Stimulated activated CD8-positive, alpha-beta memory T cell treated with anti-CD3 and anti-CD28 coated beads, Interleukin-12 subunit alpha, Interleukin-12 subunit beta, amount 100 ng/mL, for 1 hour (primary cell): ENCODE measurements at regions not wholly inside any gene's neighbourhood (a gene's known extent, or its start where the extent isn't known, plus 50 kb on each side); places are given as distances from the start of the nearest gene placed in this dataset.
"Not testable (repeated sequence)": the region's sequence is repeated elsewhere in the genome, so short reads cannot be mapped to it uniquely, and the experiment has no call there.

Source experiments
- DNase-seq: peaks from one replicate; pipeline ENCODE4 v3.0.0-alpha.2; 2020; ENCODE audit warnings: low read depth

DNA sequence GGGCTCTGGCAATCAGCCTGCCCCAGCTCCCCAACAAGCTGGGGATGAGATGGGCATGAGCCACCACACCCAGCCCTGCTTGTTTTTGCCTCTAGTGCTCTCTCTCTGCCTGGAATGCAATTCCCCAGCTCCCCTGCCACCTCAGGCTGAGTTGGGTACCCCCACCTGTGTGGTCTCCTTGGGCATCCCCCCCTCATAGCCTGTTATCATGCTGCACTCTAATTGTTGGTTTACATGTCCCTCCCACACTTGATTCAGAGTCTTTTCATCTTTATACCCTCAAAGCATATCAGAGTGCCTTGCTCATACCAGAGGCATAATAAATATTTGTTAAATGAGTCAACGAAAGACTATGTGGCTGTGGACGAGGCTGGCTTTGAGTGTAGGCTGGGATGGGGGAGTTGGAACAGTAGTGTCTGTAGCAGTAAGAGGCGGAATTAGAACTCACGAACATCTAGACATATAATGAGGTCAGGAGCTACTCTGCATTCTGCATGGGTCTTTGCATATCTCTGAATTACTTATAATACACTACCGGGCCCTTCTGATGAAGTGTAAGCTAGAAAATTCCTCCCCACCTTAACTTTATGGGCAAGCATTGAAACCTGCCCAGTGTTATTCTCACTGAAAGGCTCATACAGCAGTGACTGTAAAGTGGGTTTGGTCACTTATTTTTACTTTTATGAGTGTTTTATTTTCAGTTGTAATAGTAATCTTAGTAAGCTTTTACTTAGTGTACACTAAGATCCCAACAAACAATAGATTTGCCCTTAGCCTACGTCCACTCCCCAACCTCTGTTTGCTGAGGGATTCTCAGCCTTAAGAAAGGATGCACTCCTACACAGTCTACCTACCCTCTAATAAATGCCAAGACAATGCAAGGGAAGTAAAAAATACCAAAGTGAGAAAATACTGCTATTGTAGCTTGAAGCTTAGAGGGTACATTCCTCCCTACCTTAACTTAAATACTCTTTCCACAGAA lies 58.7 kb downstream of the EDN1 start:
- no peak for DNase-seq

GRCh38 chr6:12350644-12351170 lies 60.5 kb downstream of the EDN1 start:
- DNase-seq = no peak

DNA sequence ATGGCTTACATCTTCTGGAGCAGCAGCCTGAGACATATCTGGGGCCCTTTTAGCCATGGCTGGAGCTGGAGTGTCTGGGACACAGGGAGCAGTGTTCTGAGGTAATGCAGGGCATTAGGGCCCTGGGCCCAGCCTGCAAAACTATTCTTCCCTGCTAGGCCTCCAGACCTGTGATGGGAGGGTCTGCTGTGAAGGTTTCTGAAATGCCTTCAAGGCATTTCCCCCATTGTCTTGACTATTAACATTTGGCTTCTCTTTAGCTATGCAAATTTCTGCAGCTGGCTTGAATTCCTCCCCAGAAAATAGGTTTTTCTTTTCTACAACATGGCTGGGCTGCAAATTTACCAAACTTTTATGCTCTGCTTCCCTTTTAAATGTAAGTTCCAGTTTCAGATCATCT lies 61.5 kb downstream of the EDN1 start:
- DNase-seq = no peak

GRCh38 chr6:12353731-12354130 lies 63.6 kb downstream of the EDN1 start:
- DNase-seq = no peak

DNA sequence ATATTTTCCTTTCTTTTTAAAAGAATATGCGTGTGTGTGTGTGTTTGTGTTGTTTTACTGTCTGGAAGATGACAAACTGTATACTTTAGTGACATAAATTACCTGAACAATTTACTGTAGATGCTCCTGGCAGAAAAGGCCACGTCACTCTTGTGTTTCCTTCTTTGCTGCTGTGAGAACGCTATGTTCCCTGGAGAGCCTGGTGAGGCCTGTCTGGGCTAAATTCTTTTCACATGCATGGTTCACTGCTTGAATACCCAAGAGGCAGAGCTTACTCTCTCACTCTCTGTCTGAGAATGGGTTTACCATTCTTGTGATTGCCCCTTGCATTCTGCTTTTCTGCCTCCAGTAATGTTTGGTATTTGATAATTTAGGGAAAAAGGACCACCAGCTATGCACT lies 64.3 kb downstream of the EDN1 start:
- DNase-seq = no peak

GRCh38 chr6:12355354-12355753 lies 65.2 kb downstream of the EDN1 start:
- no peak for DNase-seq

DNA sequence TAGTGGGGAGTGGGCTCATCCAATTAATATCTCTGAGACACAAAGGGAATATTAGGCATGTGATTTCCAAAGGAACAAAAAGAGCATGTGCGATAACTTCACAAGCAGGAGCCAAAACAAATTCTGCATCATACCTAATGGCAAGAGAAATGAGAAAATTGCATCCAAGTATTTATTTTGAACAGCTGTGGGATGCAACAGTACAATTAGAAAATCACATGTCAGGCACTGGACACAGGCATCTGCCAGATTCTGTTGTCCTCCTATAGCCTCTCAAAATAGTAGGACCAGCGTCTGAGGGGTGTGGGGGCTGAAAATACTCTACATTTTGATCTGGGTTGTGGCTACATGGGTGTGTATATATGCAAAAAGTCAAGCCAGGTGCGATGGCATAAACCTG lies 66.3 kb downstream of the EDN1 start:
- no peak for DNase-seq

DNA sequence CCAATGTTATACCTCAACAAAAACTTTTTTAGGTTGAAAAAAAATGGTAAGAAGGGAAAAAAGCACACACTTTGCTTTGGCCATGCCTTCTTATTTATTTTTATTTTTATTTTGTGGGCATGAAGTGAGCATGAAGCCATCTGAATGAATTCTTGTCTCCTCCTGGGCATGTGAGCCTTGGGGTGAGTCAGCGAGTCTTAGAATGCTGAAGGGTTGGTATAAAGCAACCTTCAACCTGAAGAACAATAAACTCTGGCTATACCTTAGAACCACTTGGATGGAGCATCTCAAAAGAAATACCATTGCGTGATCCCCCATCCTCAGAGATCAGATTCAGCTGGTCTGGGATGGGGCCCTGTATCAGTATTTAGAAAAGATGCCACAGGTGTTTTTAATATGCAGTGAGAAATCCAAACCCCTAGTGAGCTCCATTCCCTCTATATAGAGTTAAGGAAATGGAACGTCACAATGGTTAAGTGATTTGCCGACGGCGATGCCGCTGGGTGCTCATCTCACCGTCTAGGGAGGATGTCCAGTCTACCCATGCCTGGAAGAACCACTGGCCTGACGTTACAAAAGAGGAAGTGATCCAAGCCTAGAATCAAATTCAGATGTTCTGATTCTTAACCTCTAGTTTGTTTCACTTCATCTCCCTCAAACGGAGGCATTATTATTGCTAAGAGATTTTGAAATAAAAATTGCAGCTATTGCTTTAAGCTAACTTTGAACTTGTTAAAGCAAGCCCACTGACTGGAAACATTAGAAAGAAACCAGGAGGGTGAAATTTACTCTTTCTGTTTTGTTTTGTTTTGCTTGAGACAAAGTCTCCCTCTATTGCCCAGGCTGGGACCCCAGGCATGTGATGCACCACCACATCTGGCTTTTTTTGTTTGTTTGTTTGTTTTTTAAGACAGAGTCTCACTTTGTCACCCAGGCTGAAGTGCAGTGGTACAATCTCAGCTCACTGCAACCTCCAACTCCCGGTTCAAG lies 67.1 kb downstream of the EDN1 start:
- no peak for DNase-seq

GRCh38 chr6:12359036-12359435 lies 68.9 kb downstream of the EDN1 start:
- DNase-seq = no peak

- DNase-seq = no peak
Observed at GRCh38 chr6:12361042-12361765, 71.0 kb downstream of the EDN1 start.

GRCh38 chr6:12363277-12363650 lies 73.1 kb downstream of the EDN1 start:
- not testable (repeated sequence) for DNase-seq

- DNase-seq = no peak
Observed at GRCh38 chr6:12363651-12364381, 73.7 kb downstream of the EDN1 start.

DNA sequence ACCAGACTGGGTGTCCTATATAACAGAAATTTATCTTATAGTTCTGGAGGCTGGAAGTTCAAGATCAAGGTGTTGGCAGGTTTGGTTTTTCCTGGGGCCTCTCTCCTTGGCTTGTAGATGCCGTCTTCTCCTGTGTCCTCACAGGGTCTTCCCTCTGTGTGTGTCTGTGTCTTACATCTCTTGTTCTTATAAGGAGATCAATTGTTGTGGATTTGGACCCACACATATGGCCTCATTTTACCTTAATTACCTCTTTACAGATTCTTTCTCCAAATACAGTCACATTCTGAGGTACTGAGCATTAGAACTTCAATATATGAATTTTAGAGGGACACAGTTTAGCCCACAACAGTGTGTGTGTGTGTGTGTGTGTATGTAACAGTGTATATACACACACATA lies 74.5 kb downstream of the EDN1 start:
- no peak for DNase-seq

DNA sequence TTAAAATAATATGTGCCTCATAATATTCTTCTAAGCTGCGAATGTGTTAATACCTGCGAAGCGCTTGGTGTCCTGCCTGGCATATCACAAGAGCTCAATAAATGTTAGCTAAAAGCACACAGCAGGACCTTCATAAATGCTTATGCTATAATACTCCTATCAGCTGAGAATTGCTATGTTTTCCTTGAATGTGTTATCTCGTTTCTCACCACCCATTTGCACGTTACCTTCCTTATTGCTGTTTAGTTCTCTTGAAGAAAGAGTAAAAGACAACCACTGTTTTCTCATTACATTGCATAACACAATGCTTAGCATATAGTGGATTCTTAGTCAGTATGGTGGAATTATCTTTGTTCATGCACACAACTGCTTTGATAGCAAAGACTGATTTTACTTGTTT lies 76.6 kb downstream of the EDN1 start:
- no peak for DNase-seq

GRCh38 chr6:12367412-12367811 lies 77.3 kb downstream of the EDN1 start:
- no peak for DNase-seq

DNA sequence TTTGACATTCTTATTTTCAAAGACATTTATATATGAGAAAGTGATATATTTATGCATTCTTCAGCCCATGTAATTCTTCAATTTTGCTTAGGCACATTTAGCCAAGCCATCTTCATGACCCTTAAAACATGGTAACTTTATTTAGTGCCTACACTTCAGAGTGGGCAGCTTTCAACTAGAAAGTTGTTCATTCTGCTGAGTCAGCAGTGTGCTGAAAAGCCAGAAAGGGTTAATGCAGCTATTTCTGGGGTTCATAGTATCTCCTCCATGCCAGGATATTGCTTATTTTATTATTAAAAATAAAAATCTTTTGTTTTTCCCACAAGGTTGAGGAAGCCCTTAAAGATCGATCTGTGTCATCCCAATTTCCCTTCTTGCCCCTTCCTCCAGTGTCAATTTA lies 79.2 kb downstream of the EDN1 start:
- DNase-seq = no peak

DNA sequence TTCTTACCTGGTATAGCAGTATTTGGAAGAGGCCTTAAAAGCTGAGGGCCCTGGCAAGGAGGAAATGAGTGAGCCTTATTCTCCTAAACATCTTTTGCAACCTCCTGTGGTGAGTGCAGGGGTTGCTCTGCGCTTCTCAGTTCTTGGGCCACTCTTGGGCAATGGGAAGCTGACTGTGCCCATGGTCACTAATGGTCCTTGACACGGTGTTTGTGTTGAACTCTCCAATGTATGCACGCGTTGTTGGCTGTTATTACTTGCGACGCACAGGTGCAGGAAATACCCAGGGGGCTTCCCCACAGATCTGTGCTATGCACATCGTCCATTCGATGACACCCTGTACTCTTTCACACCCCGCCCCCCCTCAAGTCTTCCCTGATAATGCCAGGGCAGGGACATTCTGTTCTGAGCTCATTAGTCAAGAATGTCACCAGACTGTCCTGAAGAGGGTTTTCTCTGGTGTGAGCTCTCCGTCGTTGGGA lies 79.7 kb downstream of the EDN1 start:
- no peak for DNase-seq

GRCh38 chr6:12371151-12371550 lies 81.0 kb downstream of the EDN1 start:
- no peak for DNase-seq

DNA sequence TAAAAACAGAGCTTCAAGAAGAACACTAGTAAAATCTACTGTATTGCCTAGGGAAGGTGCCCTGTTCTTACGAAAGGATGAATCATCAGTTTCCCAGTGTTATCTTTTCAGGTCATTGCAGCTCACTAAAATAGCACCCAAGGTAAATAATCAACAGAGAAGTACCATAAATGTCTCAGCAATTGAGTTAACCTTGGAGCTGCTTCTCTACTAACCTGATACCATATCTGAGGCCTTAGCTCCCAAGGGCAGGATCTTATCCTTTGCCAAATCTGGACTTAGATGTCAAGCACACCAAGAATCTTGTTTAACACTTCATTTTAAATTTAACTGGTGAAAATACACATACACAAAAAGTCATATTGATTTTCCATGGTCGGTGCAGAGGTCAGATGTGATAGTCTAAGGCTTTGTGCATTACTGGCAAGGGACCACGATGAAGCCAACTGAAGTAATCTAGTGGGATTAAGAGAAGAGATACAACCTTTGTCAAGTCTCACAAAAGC lies 81.5 kb downstream of the EDN1 start:
- no peak for DNase-seq

GRCh38 chr6:12379181-12379580 lies 89.0 kb downstream of the EDN1 start:
- DNase-seq = no peak

- no peak for DNase-seq
Observed at GRCh38 chr6:12381587-12381986, 91.4 kb downstream of the EDN1 start.
